ENCODE measurements at regions not wholly inside any gene's neighbourhood (a gene's known extent, or its start where the extent isn't known, plus 50 kb on each side); places are given as distances from the start of the nearest gene placed in this dataset.

GRCh38 chr2:8374782-8375181 lies 307.1 kb upstream of the ID2 start:
- no peak for ATAC-seq
- no TSS peak for BruUV-seq (replicated peaks)
- POLR2A ChIA-PET: no interaction called here
- no peaks in the 10 kb centered on the region for H3K36me3 ChIP-seq (ENCODE audit: control insufficient read depth, insufficient read depth, low read length)
- H3K9ac ChIP-seq (ENCODE audit: insufficient read depth in 1 of 2, low read depth in 2 of 2, low read length in 2 of 2): no peak overlapping the region
- H2AFZ ChIP-seq (ENCODE audit: low read depth, low read length): no peak overlapping the region
- FAIRE-seq: no peak
- no peak overlapping the region for H3K27ac ChIP-seq (ENCODE audit: extremely low read depth, low read depth, low read length)
- no peak overlapping the region for H3K4me2 ChIP-seq (ENCODE audit: insufficient read depth, low read length)
- H3K9me3 ChIP-seq (replicated peaks; ENCODE audit: control insufficient read depth, insufficient read depth, low read depth, low read length): no peaks in the 10 kb centered on the region
- in situ Hi-C loops (cut with MboI): no loop called here
- H3K4me3 ChIP-seq: no peak overlapping the region
- TF ChIP-seq SP1 (CRISPR knock-in tag; IDR thresholded peaks at IDR 0.05) (no peak), ZNF133 (CRISPR knock-in tag; IDR thresholded peaks at IDR 0.05) (no peak), PKNOX1 (IDR thresholded peaks at IDR 0.05) (no peak)
- CTCF ChIA-PET (ENCODE audit: low intra/inter-chr PET ratio): no interaction called here
- H3K79me2 ChIP-seq (ENCODE audit: control insufficient read depth, insufficient read depth, low read length): no peaks in the 10 kb centered on the region
- WGBS (ENCODE audit: insufficient coverage, low coverage, missing lambda C conversion rate): under 1% methylated on average over 9 of the region's 9 CpGs
- H3K4me1 ChIP-seq (replicated peaks in 1 of 2; ENCODE audit: control insufficient read depth in 2 of 2, insufficient read depth in 2 of 2, low read length in 2 of 2): no peaks in the 10 kb centered on the region
- H3K9me1 ChIP-seq (ENCODE audit: control insufficient read depth, insufficient read depth, low read length): no peaks in the 10 kb centered on the region
- DNase-seq (ENCODE audit: extremely low read depth in 1 of 4, low spot score in 3 of 4): no peak
- intact Hi-C loops (cut with micrococcal nuclease): no loop called here
- no peaks in the 10 kb centered on the region for H4K20me1 ChIP-seq (replicated peaks; ENCODE audit: control insufficient read depth, insufficient read depth, low read length)
- H3K27me3 ChIP-seq (ENCODE audit: control insufficient read depth in 2 of 2, insufficient read depth in 2 of 2, low read length in 2 of 2): peaks cover 6 to 27% of the 10 kb centered on the region in 2 experiments; a peak in 3 of 5 replicates

DNA sequence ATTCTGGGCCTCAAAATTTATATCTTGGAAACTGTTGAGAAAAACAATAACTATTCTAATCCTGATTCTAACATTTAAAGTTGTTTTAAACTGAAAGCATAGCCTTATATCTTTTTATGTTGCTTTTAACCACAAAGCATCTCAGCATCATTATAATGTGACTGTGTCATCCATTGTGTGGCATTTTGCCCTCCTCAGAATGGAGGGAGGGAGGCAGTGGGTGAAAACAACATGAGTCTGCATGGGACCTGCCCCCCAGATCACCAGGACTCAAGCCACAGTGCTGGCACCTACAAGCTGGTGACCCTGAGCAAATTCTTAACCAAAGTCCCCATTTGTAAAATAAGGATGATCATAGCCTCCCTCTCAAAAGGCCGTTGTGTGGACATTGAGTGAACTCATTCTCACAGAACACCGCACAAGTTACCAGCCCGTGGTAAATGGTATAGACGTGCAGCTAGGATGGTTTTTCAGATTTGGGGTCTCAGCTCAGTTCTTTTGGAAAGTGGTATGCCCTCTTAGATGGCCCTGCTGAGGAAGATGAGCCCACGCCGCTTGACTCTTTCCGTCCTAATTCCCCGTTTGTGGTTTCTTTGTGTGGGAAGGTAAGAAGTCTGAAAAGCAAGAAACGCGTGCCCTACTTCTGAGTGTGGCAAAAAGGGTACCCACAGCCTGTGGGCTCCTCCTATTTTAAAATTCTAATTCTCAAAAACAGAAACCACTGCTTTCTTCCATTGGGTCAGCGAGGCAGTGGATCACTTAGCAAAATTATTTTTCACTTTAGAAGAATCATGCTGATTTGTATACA lies 305.0 kb upstream of the ID2 start:
- FAIRE-seq (no peak), ATAC-seq (no peak), DNase-seq (ENCODE audit: extremely low read depth in 1 of 4, low spot score in 3 of 4) (no peak)
- no peaks in the 10 kb centered on the region for H4K20me1 ChIP-seq (replicated peaks; ENCODE audit: control insufficient read depth, insufficient read depth, low read length)
- H3K79me2 ChIP-seq (ENCODE audit: control insufficient read depth, insufficient read depth, low read length): no peaks in the 10 kb centered on the region
- intact Hi-C loops (cut with micrococcal nuclease): no loop called here
- WGBS (ENCODE audit: insufficient coverage, low coverage, missing lambda C conversion rate): 2% methylated on average over 11 of the region's 11 CpGs
- no peaks in the 10 kb centered on the region for H3K9me1 ChIP-seq (ENCODE audit: control insufficient read depth, insufficient read depth, low read length)
- in situ Hi-C loops (cut with MboI): no loop called here
- H3K9ac ChIP-seq (ENCODE audit: insufficient read depth in 1 of 2, low read depth in 2 of 2, low read length in 2 of 2): no peak overlapping the region
- POLR2A ChIA-PET: no interaction called here
- H2AFZ ChIP-seq (ENCODE audit: low read depth, low read length): no peak overlapping the region
- no TSS peak for BruUV-seq (replicated peaks)
- H3K4me1 ChIP-seq (replicated peaks in 1 of 2; ENCODE audit: control insufficient read depth in 2 of 2, insufficient read depth in 2 of 2, low read length in 2 of 2): no peaks in the 10 kb centered on the region
- H3K27ac ChIP-seq (ENCODE audit: extremely low read depth, low read depth, low read length): no peak overlapping the region
- no peak overlapping the region for H3K4me3 ChIP-seq
- CTCF ChIA-PET (ENCODE audit: low intra/inter-chr PET ratio): no interaction called here
- H3K4me2 ChIP-seq (ENCODE audit: insufficient read depth, low read length): no peak overlapping the region
- H3K27me3 ChIP-seq (ENCODE audit: control insufficient read depth in 2 of 2, insufficient read depth in 2 of 2, low read length in 2 of 2): peaks cover 8 to 21% of the 10 kb centered on the region in 2 experiments; a peak in 3 of 5 replicates
- H3K36me3 ChIP-seq (ENCODE audit: control insufficient read depth, insufficient read depth, low read length): no peaks in the 10 kb centered on the region
- H3K9me3 ChIP-seq (replicated peaks; ENCODE audit: control insufficient read depth, insufficient read depth, low read depth, low read length): no peaks in the 10 kb centered on the region
- TF ChIP-seq ZBTB12 (CRISPR knock-in tag; IDR thresholded peaks at IDR 0.05) (no peak), TARDBP (IDR thresholded peaks at IDR 0.05) (no peak), XRCC3 (IDR thresholded peaks at IDR 0.05) (no peak), FOXO4 (CRISPR knock-in tag; IDR thresholded peaks at IDR 0.05) (no peak), TFE3 (CRISPR knock-in tag; IDR thresholded peaks at IDR 0.05) (no peak), MTF1 (CRISPR knock-in tag; IDR thresholded peaks at IDR 0.05; ENCODE audit: borderline replicate concordance) (no peak), SRSF7 (optimal IDR thresholded peaks at IDR 0.05; ENCODE audit: low read depth, low read length) (no peak)

Data from K562 (cell line).